ENCODE measurements at regions not wholly inside any gene's neighbourhood (a gene's known extent, or its start where the extent isn't known, plus 50 kb on each side); places are given as distances from the start of the nearest gene placed in this dataset.

- DNase-seq (ENCODE audit: low spot score): no peak
- H3K27ac ChIP-seq: no peak overlapping the region
- no peak for TF ChIP-seq CTCF (conservative IDR thresholded peaks at IDR 0.05; ENCODE audit: low read depth)
- ChIA-PET POLR2A (ENCODE audit: low non-redundant PET) (no interaction called here), CTCF (no interaction called here)
Measured at GRCh38 chr3:72480366-72480765, 367.9 kb downstream of the SHQ1 start.

- POLR2A ChIA-PET (ENCODE audit: low non-redundant PET): no interaction called here
- no peak for TF ChIP-seq CTCF (conservative IDR thresholded peaks at IDR 0.05; ENCODE audit: low read depth)
- no peak overlapping the region for H3K27ac ChIP-seq
- no peak for DNase-seq (ENCODE audit: low spot score)
- CTCF ChIA-PET: no interaction called here
Measured at GRCh38 chr3:72479651-72480215, 368.5 kb downstream of the SHQ1 start.

- ChIA-PET CTCF (interaction anchor here (0.6 kb wide), 1 partner anchor 104 kb away, joined by 3 read pairs; no protein-coding TSS in a partner anchor), POLR2A (ENCODE audit: low non-redundant PET) (no interaction called here)
- H3K27ac ChIP-seq: no peak overlapping the region
- no peak for DNase-seq (ENCODE audit: low spot score)
- TF ChIP-seq CTCF (conservative IDR thresholded peaks at IDR 0.05; ENCODE audit: low read depth): no peak
Measured at GRCh38 chr3:72476139-72476483, 372.1 kb downstream of the SHQ1 start.

- ChIA-PET CTCF (interaction anchor here (0.6 kb wide), 1 partner anchor 105 kb away, joined by 3 read pairs; no protein-coding TSS in a partner anchor), POLR2A (ENCODE audit: low non-redundant PET) (no interaction called here)
- TF ChIP-seq CTCF (conservative IDR thresholded peaks at IDR 0.05; ENCODE audit: low read depth): no peak
- no peak for DNase-seq (ENCODE audit: low spot score)
- H3K27ac ChIP-seq: no peak overlapping the region
Measured at GRCh38 chr3:72475258-72476138, 372.7 kb downstream of the SHQ1 start.

- TF ChIP-seq CTCF (conservative IDR thresholded peaks at IDR 0.05; ENCODE audit: low read depth): no peak
- no peak overlapping the region for H3K27ac ChIP-seq
- POLR2A ChIA-PET (ENCODE audit: low non-redundant PET): no interaction called here
- DNase-seq (ENCODE audit: low spot score): no peak
- CTCF ChIA-PET: no interaction called here
Measured at GRCh38 chr3:72474775-72475174, 373.5 kb downstream of the SHQ1 start.

GRCh38 chr3:72473156-72473555 lies 375.1 kb downstream of the SHQ1 start:
- H3K27ac ChIP-seq: no peak overlapping the region
- TF ChIP-seq CTCF (conservative IDR thresholded peaks at IDR 0.05; ENCODE audit: low read depth): no peak
- CTCF ChIA-PET: no interaction called here
- DNase-seq (ENCODE audit: low spot score): no peak
- POLR2A ChIA-PET (ENCODE audit: low non-redundant PET): interaction anchor here (0.7 kb wide), 1 partner anchor 26 kb away, joined by 3 read pairs; the partner anchor contains the start of gene RYBP
